Skeletal muscle tissue (tissue), 3 donors: ENCODE measurements at regions not wholly inside any gene's neighbourhood (a gene's known extent, or its start where the extent isn't known, plus 50 kb on each side); places are given as distances from the start of the nearest gene placed in this dataset.
"Not testable (repeated sequence)": the region's sequence is repeated elsewhere in the genome, so short reads cannot be mapped to it uniquely, and the experiment has no call there.

ENCODE experiments used
- H3K27ac ChIP-seq: one replicate; pipeline ENCODE4 v1.7.0; 2013; ENCODE audit warnings: mild to moderate bottlenecking, low read depth, low read length, inconsistent platforms
- H3K27me3 ChIP-seq, 3 donors: one replicate each; pipeline ENCODE4 v1.7.0; 2013; ENCODE audit warnings: low read length in 3 of 3; ENCODE audit not compliant: control insufficient read depth in 3 of 3, insufficient read depth in 3 of 3
- H3K36me3 ChIP-seq, 3 donors: one replicate each; pipeline ENCODE4 v1.7.0; 2013; ENCODE audit warnings: low read length in 3 of 3; ENCODE audit not compliant: control insufficient read depth in 3 of 3, insufficient read depth in 3 of 3
- H3K4me1 ChIP-seq, 3 donors: one replicate each; pipeline ENCODE4 v1.7.0; 2013; ENCODE audit warnings: low read length in 3 of 3, mild to moderate bottlenecking in 3 of 3; ENCODE audit not compliant: control insufficient read depth in 3 of 3, insufficient read depth in 3 of 3
- H3K4me3 ChIP-seq, 3 donors: one replicate each; pipeline ENCODE4 v1.7.0; 2013; ENCODE audit warnings: low read length in 3 of 3
- H3K9ac ChIP-seq, 3 donors: one replicate each; pipeline ENCODE4 v1.7.0; 2013; ENCODE audit warnings: low read length in 3 of 3, mild to moderate bottlenecking in 3 of 3, moderate library complexity in 2 of 3, low read depth in 1 of 3
- H3K9me3 ChIP-seq, 3 donors: one replicate each; pipeline ENCODE4 v1.7.0; 2013; ENCODE audit warnings: low read length in 3 of 3; ENCODE audit not compliant: control insufficient read depth in 3 of 3
- donor health status: Osteomylitis.

DNA sequence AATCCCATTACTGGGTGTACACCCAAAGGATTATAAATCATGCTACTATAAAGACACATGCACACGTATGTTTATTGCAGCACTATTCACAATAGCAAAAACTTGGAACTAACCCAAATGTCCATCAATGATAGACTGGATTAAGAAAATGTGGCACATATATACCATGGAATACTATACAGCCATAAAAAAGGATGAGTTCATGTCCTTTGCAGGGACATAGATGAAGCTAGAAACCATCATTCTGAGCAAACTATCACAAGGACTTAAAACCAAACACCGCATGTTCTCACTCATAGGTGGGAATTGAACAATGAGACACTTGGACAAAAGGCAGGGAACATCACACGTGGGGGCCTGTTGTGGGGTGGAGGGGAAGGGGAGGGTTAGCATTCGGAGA, 76.8 kb upstream of the RREB1 start:
- H3K4me1 ChIP-seq, H3K27me3 ChIP-seq, H3K4me3 ChIP-seq, H3K36me3 ChIP-seq, H3K9me3 ChIP-seq, H3K27ac ChIP-seq, H3K9ac ChIP-seq: not testable (repeated sequence)

DNA sequence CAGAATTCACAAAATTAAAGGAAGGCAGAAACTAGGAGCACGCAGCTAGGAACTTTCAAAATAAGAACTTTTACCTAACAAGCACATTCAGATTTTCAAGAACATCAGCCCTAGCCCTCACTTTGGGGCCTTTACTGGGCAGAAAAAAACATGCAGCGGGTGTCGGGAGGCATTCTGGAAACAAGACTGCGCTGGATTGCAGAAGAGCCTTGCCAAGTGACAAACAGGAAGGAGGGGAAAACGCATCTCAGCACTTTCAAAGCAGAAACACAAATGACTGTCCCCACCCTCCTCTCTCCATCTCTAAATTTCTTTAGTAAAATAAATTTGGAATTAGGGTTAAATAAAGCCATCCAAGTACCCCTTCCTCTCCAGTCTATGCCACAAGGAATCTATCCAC, 74.6 kb upstream of the RREB1 start:
- H3K27me3 ChIP-seq: no peaks in the 10 kb centered on the region
- no peak overlapping the region for H3K27ac ChIP-seq
- no peak overlapping the region for H3K4me3 ChIP-seq
- H3K4me1 ChIP-seq: peaks cover 0 to 2% (median 0%) of the 10 kb centered on the region in 3 donors
- H3K9me3 ChIP-seq: no peaks in the 10 kb centered on the region
- H3K9ac ChIP-seq: no peak overlapping the region
- no peaks in the 10 kb centered on the region for H3K36me3 ChIP-seq

DNA sequence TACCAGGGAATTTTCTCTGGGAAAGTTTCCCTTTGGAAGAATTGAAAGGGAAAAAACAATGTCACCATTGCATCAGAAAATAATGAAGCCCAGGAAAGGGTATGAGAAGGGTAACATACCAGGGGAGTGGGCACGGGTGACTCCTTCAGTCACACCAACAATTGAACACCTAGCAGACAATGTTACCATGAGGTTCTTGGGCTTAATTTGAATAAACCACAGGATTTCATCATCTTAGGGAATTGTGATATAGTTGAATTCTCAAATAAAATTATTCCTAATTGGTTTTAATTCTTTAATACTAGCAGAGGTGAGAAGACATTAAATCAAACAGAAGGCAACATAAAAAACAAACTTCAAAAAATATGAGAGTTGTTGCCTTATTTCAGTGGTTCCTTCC, 73.7 kb upstream of the RREB1 start:
- Histone ChIP-seq H3K36me3 (no peaks in the 10 kb centered on the region), H3K4me3 (no peak overlapping the region), H3K9me3 (no peaks in the 10 kb centered on the region), H3K27ac (no peak overlapping the region), H3K9ac (no peak overlapping the region), H3K27me3 (no peaks in the 10 kb centered on the region), H3K4me1 (peaks cover 0 to 2% (median 0%) of the 10 kb centered on the region in 3 donors)

DNA sequence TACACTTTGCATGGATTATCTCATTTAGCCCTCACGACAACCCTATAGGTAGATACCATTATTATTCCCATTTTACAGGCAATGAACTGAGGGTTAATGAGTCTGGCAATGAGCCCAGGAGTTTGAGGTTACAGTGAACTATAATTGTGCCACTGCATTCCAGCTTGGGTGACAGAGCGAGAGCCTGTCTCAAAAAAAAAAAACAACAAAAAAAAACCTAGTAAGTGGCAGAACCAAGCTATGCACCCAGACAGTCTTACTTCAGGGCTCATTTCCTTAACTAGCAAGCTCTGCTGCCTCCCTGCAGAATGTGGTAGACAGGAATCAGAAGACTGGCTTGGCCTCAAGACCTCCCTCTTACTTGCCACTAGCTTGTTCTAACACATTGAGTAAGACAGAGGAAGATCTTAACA, 71.9 kb upstream of the RREB1 start:
- Histone ChIP-seq H3K9me3 (no peaks in the 10 kb centered on the region), H3K27me3 (no peaks in the 10 kb centered on the region), H3K9ac (no peak overlapping the region), H3K4me3 (no peak overlapping the region), H3K27ac (no peak overlapping the region), H3K36me3 (no peaks in the 10 kb centered on the region), H3K4me1 (peaks cover 0 to 2% (median 0%) of the 10 kb centered on the region in 3 donors)

DNA sequence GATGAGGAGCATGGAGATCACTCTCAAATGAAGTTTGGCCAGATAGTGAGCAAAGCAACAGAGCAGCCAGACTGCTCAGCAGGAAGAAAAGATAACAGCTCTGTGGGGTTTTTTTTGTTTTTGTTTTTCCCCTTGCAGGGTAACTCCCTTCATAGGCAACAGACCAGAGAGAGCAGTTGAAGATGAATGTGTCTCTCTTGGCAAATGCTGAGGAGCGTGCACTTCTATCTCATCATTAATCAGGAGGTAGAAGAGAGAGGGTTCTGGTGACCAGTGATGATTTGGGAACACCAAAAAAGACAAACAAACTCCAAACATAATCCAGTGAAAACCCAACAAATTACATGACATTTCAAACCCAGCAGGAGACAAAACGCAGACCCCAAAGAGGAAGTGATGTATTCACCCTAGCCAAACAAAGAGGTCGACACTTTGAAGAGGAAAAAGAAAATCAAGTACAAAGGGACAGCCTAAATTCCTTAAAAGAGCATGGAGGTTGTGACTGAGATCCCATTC, 66.2 kb upstream of the RREB1 start:
- Histone ChIP-seq H3K9ac (no peak overlapping the region), H3K9me3 (no peaks in the 10 kb centered on the region), H3K27me3 (no peaks in the 10 kb centered on the region), H3K4me3 (no peak overlapping the region), H3K27ac (no peak overlapping the region), H3K4me1 (peaks cover 12 to 24% (median 19%) of the 10 kb centered on the region in 3 donors), H3K36me3 (no peaks in the 10 kb centered on the region)

DNA sequence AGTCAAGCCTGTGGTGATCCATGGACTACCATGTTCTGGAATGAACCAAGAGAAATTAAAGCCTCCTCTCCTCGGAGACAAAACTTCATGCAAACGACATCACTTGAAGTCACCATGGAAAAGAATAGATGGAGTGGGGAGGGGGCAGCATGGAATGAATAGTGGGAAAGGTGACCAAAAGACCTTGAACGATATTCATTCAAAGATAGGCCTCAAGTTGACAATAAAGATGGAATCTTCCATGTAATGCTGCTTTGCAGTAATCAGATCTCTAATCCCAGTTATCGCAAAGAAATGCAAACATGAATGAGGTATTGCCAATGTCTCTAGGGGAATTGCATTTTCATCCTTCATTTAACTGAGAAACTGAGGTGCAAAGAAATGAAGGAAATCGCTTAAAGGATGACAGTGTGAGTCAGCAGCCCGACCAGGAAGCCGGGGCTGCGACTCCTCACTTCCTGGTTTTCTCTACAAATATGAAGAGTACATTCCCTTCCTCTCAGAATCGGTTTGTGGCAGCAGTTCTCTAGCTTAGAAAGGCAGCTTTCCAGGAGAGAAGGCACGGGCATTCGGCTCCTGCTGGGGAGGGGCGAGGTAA, 65.6 kb upstream of the RREB1 start:
- Histone ChIP-seq H3K9ac (no peak overlapping the region), H3K36me3 (no peaks in the 10 kb centered on the region), H3K4me3 (no peak overlapping the region), H3K9me3 (no peaks in the 10 kb centered on the region), H3K27me3 (no peaks in the 10 kb centered on the region), H3K27ac (peak overlapping the region; percentile 76), H3K4me1 (peaks cover 12 to 24% (median 19%) of the 10 kb centered on the region in 3 donors)

DNA sequence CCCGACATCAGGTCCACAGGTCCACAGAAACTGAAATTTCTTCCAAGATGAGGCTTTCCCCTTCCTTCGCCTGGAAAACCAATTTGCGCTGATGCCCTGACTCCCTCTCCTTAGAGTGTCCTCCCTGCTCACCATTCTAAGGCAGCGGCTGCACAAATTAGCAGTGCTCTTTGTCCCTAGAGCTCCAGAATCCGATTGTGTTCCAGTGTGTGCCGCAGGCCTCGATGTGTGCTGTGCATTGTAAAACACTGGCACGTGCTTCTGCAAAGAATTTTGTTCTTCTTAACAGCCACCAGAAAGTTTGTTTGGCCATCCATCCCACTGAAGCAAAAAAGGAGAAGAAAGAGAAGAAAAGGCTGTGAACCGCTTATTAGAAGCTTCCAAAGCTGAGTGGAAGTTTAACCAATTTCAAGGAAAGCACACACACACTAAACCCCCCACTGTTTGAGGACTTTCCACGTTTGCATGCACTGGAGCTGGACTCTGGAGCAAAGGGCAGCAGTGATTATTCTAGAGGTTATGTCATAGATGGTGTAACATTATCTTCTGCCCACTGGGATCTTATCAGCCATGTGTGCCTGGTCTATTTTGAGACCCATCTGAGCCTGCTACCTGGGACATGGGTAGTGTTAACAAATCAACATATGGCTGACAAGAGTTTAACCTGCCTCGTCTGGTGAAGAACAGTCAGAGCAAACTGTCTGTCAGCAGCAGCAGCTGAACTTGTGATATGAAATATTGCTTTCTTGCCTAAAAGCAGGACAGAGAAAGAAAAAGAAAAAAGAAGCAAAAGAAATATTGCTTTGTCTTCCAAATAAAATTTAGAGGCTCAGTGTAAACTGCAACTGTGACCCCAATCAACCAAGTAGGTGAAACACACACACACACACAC, 64.9 kb upstream of the RREB1 start:
- H3K27me3 ChIP-seq: no peaks in the 10 kb centered on the region
- H3K27ac ChIP-seq: peak overlapping the region; percentile 76
- no peak overlapping the region for H3K4me3 ChIP-seq
- H3K4me1 ChIP-seq: peaks cover 12 to 24% (median 19%) of the 10 kb centered on the region in 3 donors
- no peaks in the 10 kb centered on the region for H3K9me3 ChIP-seq
- H3K9ac ChIP-seq: peak overlapping the region; percentile 1 to 47 (median 45)
- H3K36me3 ChIP-seq: no peaks in the 10 kb centered on the region

DNA sequence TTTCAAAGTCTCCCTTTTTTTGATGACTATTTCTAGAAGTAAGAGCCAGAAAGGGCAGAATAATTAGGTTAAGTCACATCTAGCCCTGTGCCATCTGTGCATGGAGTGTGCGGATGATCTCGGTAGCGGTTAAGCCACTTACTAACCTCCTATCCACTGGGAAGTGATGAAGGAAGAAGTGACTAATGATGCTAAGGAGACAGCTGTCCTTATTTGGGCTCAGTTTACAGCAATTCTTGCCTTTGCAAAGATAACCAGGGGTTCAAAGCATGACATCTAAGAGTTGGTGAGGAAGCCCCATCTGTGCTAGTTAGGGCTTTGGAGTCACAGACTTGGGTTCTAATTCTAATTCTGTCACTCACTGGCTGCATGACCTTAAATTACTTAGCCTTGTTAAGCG, 62.4 kb upstream of the RREB1 start:
- Histone ChIP-seq H3K27ac (no peak overlapping the region), H3K36me3 (no peaks in the 10 kb centered on the region), H3K9ac (no peak overlapping the region), H3K4me1 (peaks cover 12 to 24% (median 19%) of the 10 kb centered on the region in 3 donors), H3K27me3 (no peaks in the 10 kb centered on the region), H3K9me3 (no peaks in the 10 kb centered on the region), H3K4me3 (no peak overlapping the region)

DNA sequence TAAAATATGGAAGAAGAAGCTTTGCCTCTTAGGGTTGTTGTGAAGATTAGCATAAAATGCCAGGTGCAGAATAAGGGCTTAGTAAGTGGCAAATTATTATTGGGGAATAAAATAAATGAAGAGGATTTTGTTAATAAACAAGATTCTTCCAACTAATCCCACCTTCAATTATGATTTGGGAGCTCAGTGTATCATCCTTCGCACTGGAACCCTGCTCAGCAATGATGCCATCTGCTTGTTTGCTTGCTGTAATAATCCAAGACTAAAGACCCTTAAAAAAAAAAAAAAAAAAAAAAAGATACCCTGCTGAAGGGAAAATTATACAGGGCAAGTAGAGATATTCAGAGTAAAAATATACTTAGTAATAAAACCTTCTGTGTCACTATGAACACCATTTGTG, 62.0 kb upstream of the RREB1 start:
- no peak overlapping the region for H3K4me3 ChIP-seq
- H3K9me3 ChIP-seq: no peaks in the 10 kb centered on the region
- H3K4me1 ChIP-seq: peaks cover 12 to 25% (median 19%) of the 10 kb centered on the region in 3 donors
- H3K36me3 ChIP-seq: no peaks in the 10 kb centered on the region
- H3K27ac ChIP-seq: no peak overlapping the region
- H3K27me3 ChIP-seq: no peaks in the 10 kb centered on the region
- no peak overlapping the region for H3K9ac ChIP-seq

DNA sequence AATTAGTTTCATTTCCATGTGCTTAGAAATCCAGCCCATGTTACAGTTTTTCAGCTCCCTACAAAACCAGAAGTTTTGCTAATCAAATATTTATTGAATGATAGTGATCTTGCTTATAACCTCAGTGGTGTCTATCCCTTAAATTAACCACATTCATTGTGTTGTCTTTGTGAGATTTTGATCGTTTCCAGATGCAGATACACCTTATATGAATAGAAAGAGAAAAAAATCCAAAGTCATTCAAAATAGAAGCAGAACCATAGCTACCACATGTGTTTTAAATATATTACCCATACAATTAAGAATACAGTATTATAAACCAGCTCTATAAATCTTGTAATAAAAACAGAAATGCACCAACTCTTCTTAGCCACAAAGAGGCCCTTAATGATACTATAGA, 60.6 kb upstream of the RREB1 start:
- Histone ChIP-seq H3K9me3 (no peaks in the 10 kb centered on the region), H3K4me3 (no peak overlapping the region), H3K27me3 (no peaks in the 10 kb centered on the region), H3K27ac (no peak overlapping the region), H3K36me3 (no peaks in the 10 kb centered on the region), H3K4me1 (peaks cover 15 to 31% (median 22%) of the 10 kb centered on the region in 3 donors), H3K9ac (no peak overlapping the region)
